Prostate gland (tissue), 2 donors: ENCODE measurements at regions not wholly inside any gene's neighbourhood (a gene's known extent, or its start where the extent isn't known, plus 50 kb on each side); places are given as distances from the start of the nearest gene placed in this dataset.

Experiments used
- DNase-seq: peaks from one replicate; pipeline ENCODE4 v3.0.0-alpha.2; 2019; ENCODE audit warnings: low spot score
- H3K27ac ChIP-seq, 2 donors: fragments of 200-600 bp; sonication (generic); 2 replicates each; pipeline ENCODE4 v1.5.1; 2017 to 2019
- H3K27me3 ChIP-seq: fragments of 200-600 bp; sonication (generic); replicated peaks from 2 replicates; pipeline ENCODE4 v1.5.1; 2019; ENCODE audit not compliant: insufficient read depth
- H3K36me3 ChIP-seq, 2 donors: fragments of 200-600 bp; sonication (generic); 1 replicate in 1 of 2; 2 replicates in 1 of 2; pipeline versions ENCODE4 v1.5.1 to v1.8.1; 2017 to 2019
- H3K4me1 ChIP-seq: fragments of 200-600 bp; sonication (generic); replicated peaks from 2 replicates; pipeline ENCODE4 v1.5.1; 2019
- H3K4me3 ChIP-seq, 2 donors: fragments of 200-600 bp; sonication (generic); 2 replicates each; pipeline ENCODE4 v1.5.1; 2017 to 2019
- H3K9me3 ChIP-seq: fragments of 200-600 bp; sonication (generic); 2 replicates; pipeline ENCODE4 v1.5.1; 2017
- CTCF ChIP-seq, 4 experiments: fragments of 200-600 bp in 2 of 4; fragments of 450-650 bp in 2 of 4; sonication (generic) in 2 of 4; IDR thresholded peaks; 1 replicate in 3 of 4; 2 replicates in 1 of 4; pipeline ENCODE4 v1.5.1; 2016 to 2019; ENCODE audit warnings: antibody characterized with exemption in 4 of 4, mild to moderate bottlenecking in 2 of 4, moderate library complexity in 2 of 4
- POLR2A ChIP-seq: fragments of 450-650 bp; IDR thresholded peaks from one replicate; pipeline ENCODE4 v1.6.1; 2016; ENCODE audit warnings: antibody characterized with exemption, mild to moderate bottlenecking
- POLR2AphosphoS5 ChIP-seq: sonication (generic); formaldehyde crosslinking; IDR thresholded peaks from one replicate; pipeline ENCODE4 v1.6.1; 2017; ENCODE audit warnings: antibody characterized with exemption
- WGBS: methylation state at CpG from one replicate; pipeline ENCODE4 v1.1.5; 2018; 5-methylcytosine and 5-hydroxymethylcytosine counted together
- intact Hi-C: fragments of 100-400 bp; cut with DNase I; formaldehyde crosslinking; loops from one replicate; pipeline ENCODE4 v1.14.2; 2022

- Histone ChIP-seq H3K36me3 (no peaks in the 10 kb centered on the region), H3K4me1 (no peaks in the 10 kb centered on the region), H3K27ac (no peak overlapping the region), H3K27me3 (no peaks in the 10 kb centered on the region), H3K4me3 (no peak overlapping the region), H3K9me3 (no peaks in the 10 kb centered on the region)
- intact Hi-C loops, result no loop called here
- DNase-seq, result no peak
- TF ChIP-seq CTCF (IDR thresholded peaks at IDR 0.05) (no peak), POLR2AphosphoS5 (no peak), POLR2A (no peak)
- 95% methylated on average over 8 of the region's 8 CpGs for WGBS
These were observed 555.5 kb upstream of the JARID2 start for GRCh38 chr6:14690120-14691056.

GRCh38 chr6:14692208-14692607, 553.7 kb upstream of the JARID2 start:
- H3K36me3 ChIP-seq, result no peaks in the 10 kb centered on the region
- 38% methylated on average over 1 of the region's 1 CpG for WGBS
- no peak for TF ChIP-seq CTCF (IDR thresholded peaks at IDR 0.05)
- no peak for TF ChIP-seq POLR2A
- TF ChIP-seq POLR2AphosphoS5, result no peak
- no peaks in the 10 kb centered on the region for H3K4me1 ChIP-seq
- no peaks in the 10 kb centered on the region for H3K9me3 ChIP-seq
- H3K27me3 ChIP-seq, result no peaks in the 10 kb centered on the region
- no peak for DNase-seq
- H3K27ac ChIP-seq, result no peak overlapping the region
- no peak overlapping the region for H3K4me3 ChIP-seq
- intact Hi-C loops, result no loop called here

- no peak overlapping the region for H3K27ac ChIP-seq
- WGBS, result 67% methylated on average over 10 of the region's 10 CpGs
- intact Hi-C loops, result no loop called here
These were observed 552.3 kb upstream of the JARID2 start for GRCh38 chr6:14693301-14694192.

GRCh38 chr6:14694308-14694707, 551.6 kb upstream of the JARID2 start:
- H3K4me3 ChIP-seq, result no peak overlapping the region
- no peak overlapping the region for H3K27ac ChIP-seq
- DNase-seq, result no peak
- H3K27me3 ChIP-seq, result no peaks in the 10 kb centered on the region
- H3K9me3 ChIP-seq, result no peaks in the 10 kb centered on the region
- intact Hi-C loops, result no loop called here
- no peaks in the 10 kb centered on the region for H3K36me3 ChIP-seq
- TF ChIP-seq CTCF (IDR thresholded peaks at IDR 0.05) (no peak), POLR2AphosphoS5 (no peak), POLR2A (no peak)
- H3K4me1 ChIP-seq, result no peaks in the 10 kb centered on the region
- 81% methylated on average over 1 of the region's 1 CpG for WGBS

More at GRCh38 chr6:14693301-14694192, 552.3 kb upstream of the JARID2 start:
- TF ChIP-seq CTCF (IDR thresholded peaks at IDR 0.05) (no peak), POLR2AphosphoS5 (no peak), POLR2A (no peak)
- no peak for DNase-seq
- H3K27me3 ChIP-seq, result no peaks in the 10 kb centered on the region
- no peaks in the 10 kb centered on the region for H3K9me3 ChIP-seq
- H3K4me1 ChIP-seq, result no peaks in the 10 kb centered on the region
- no peaks in the 10 kb centered on the region for H3K36me3 ChIP-seq
- H3K4me3 ChIP-seq, result no peak overlapping the region
